ENCODE measurements at regions not wholly inside any gene's neighbourhood (a gene's known extent, or its start where the extent isn't known, plus 50 kb on each side); places are given as distances from the start of the nearest gene placed in this dataset.

GRCh38 chr17:70863436-70864248 lies 694.3 kb downstream of the KCNJ2 start:
- peak; percentile 42 for DNase-seq
- intact Hi-C loops (cut with DNase I): no loop called here
- ATAC-seq: peak in 1 of 2 donors; percentile 44

GRCh38 chr17:70865993-70866804 lies 696.9 kb downstream of the KCNJ2 start:
- ATAC-seq (no peak), DNase-seq (no peak)
- intact Hi-C loops (cut with DNase I): no loop called here

- DNase-seq (no peak), ATAC-seq (no peak)
- intact Hi-C loops (cut with DNase I): no loop called here
These were observed 698.8 kb downstream of the KCNJ2 start for GRCh38 chr17:70868149-70868548.

GRCh38 chr17:70869402-70870085 lies 700.2 kb downstream of the KCNJ2 start:
- ATAC-seq: no peak
- no peak for DNase-seq
- intact Hi-C loops (cut with DNase I): no loop called here

GRCh38 chr17:70871180-70871818 lies 702.0 kb downstream of the KCNJ2 start:
- no peak for ATAC-seq
- DNase-seq: no peak
- intact Hi-C loops (cut with DNase I): no loop called here

- intact Hi-C loops (cut with DNase I): no loop called here
- DNase-seq: no peak
- ATAC-seq: no peak
These were observed 702.8 kb downstream of the KCNJ2 start for GRCh38 chr17:70872103-70872502.

- intact Hi-C loops (cut with DNase I): no loop called here
- ATAC-seq (no peak), DNase-seq (no peak)
These were observed 706.5 kb downstream of the KCNJ2 start for GRCh38 chr17:70875729-70876310.

- intact Hi-C loops (cut with DNase I): no loop called here
- DNase-seq (no peak), ATAC-seq (no peak)
These were observed 709.5 kb downstream of the KCNJ2 start for GRCh38 chr17:70878879-70879278.

- intact Hi-C loops (cut with DNase I): no loop called here
- DNase-seq (no peak), ATAC-seq (no peak)
These were observed 710.1 kb downstream of the KCNJ2 start for GRCh38 chr17:70879401-70879800.

- no peak for DNase-seq
- intact Hi-C loops (cut with DNase I): no loop called here
- ATAC-seq: no peak
These were observed 711.8 kb downstream of the KCNJ2 start for GRCh38 chr17:70881093-70881492.

GRCh38 chr17:70882504-70882903 lies 713.2 kb downstream of the KCNJ2 start:
- ATAC-seq: no peak
- intact Hi-C loops (cut with DNase I): no loop called here
- DNase-seq: no peak

- DNase-seq (no peak), ATAC-seq (no peak)
- intact Hi-C loops (cut with DNase I): no loop called here
These were observed 717.3 kb downstream of the KCNJ2 start for GRCh38 chr17:70886648-70887047.

- DNase-seq (no peak), ATAC-seq (no peak)
- intact Hi-C loops (cut with DNase I): no loop called here
These were observed 719.0 kb downstream of the KCNJ2 start for GRCh38 chr17:70888324-70888723.

- ATAC-seq (no peak), DNase-seq (no peak)
- intact Hi-C loops (cut with DNase I): no loop called here
These were observed 722.0 kb downstream of the KCNJ2 start for GRCh38 chr17:70891306-70891705.

GRCh38 chr17:70892527-70892926 lies 723.2 kb downstream of the KCNJ2 start:
- DNase-seq (no peak), ATAC-seq (no peak)
- intact Hi-C loops (cut with DNase I): no loop called here

- intact Hi-C loops (cut with DNase I): no loop called here
- DNase-seq (no peak), ATAC-seq (no peak)
These were observed 727.5 kb downstream of the KCNJ2 start for GRCh38 chr17:70896843-70897242.

GRCh38 chr17:70897446-70897845 lies 728.1 kb downstream of the KCNJ2 start:
- DNase-seq (no peak), ATAC-seq (no peak)
- intact Hi-C loops (cut with DNase I): no loop called here

- intact Hi-C loops (cut with DNase I): no loop called here
- DNase-seq (no peak), ATAC-seq (no peak)
These were observed 732.5 kb downstream of the KCNJ2 start for GRCh38 chr17:70901870-70902269.

GRCh38 chr17:70905796-70906195 lies 736.5 kb downstream of the KCNJ2 start:
- DNase-seq (peak; percentile 85), ATAC-seq (peak; percentile 44 to 97)
- intact Hi-C loops (cut with DNase I): no loop called here
